ENCODE measurements at regions not wholly inside any gene's neighbourhood (a gene's known extent, or its start where the extent isn't known, plus 50 kb on each side); places are given as distances from the start of the nearest gene placed in this dataset.
A peak's percentile ranks its signal among the peaks of the same experiment; 100 is the strongest.

- TF ChIP-seq, protein P1, sequence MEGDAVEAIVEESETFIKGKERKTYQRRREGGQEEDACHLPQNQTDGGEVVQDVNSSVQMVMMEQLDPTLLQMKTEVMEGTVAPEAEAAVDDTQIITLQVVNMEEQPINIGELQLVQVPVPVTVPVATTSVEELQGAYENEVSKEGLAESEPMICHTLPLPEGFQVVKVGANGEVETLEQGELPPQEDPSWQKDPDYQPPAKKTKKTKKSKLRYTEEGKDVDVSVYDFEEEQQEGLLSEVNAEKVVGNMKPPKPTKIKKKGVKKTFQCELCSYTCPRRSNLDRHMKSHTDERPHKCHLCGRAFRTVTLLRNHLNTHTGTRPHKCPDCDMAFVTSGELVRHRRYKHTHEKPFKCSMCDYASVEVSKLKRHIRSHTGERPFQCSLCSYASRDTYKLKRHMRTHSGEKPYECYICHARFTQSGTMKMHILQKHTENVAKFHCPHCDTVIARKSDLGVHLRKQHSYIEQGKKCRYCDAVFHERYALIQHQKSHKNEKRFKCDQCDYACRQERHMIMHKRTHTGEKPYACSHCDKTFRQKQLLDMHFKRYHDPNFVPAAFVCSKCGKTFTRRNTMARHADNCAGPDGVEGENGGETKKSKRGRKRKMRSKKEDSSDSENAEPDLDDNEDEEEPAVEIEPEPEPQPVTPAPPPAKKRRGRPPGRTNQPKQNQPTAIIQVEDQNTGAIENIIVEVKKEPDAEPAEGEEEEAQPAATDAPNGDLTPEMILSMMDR (IDR thresholded peaks at IDR 0.05; ENCODE audit: unreplicated experiment): no peak
- Mint-ChIP-seq H3K4me3 (ENCODE audit: unreplicated experiment) (no peak overlapping the region), H3K4me1 (ENCODE audit: insufficient read depth, unreplicated experiment) (peaks cover 46% of the 10 kb centered on the region), H3K27ac (ENCODE audit: low read depth, unreplicated experiment) (peak overlapping the region; percentile 87), H3K9me3 (ENCODE audit: unreplicated experiment) (peaks cover 17% of the 10 kb centered on the region), H3K27me3 (ENCODE audit: insufficient read depth, unreplicated experiment) (no peaks in the 10 kb centered on the region), H3K36me3 (ENCODE audit: insufficient read depth, unreplicated experiment) (peaks cover 9% of the 10 kb centered on the region)
- BruUV-seq (replicated peaks): no TSS peak
- ChIA-PET POLR2A (interaction anchor here (0.6 to 7.1 kb wide), 8 partner anchors 11 to 133 kb away, joined by 3 to 28 read pairs (median 14); no protein-coding TSS in a partner anchor), CTCF (interaction anchor here (0.7 to 1.3 kb wide), 3 partner anchors 9 to 138 kb away, joined by 3 to 4 read pairs (median 3); no protein-coding TSS in a partner anchor)
- peak; percentile 50 for DNase-seq (ENCODE audit: unreplicated experiment)
- intact Hi-C loops (cut with micrococcal nuclease): no loop called here
Measured at GRCh38 chr13:99067159-99067985, 89.5 kb upstream of the DOCK9 start.

DNA sequence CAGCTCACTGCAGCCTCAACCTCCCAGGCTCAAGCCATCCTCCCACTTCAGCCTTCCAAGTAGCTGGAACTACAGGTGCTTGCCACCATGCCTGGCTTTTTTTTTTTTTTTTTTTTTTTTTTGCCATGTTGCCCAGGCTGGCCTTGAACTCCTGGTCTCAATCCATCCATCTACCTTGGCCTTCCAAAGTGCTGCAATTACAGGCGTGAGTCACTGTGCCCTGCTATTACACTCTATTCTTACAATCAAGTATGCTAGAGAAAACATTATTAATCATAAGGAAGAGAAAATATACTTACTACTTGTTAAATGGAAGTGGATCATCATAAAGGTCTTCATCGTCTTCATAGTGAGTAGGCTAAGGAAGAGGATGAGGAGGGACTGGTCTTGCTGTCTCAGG lies 93.3 kb upstream of the DOCK9 start:
- ChIA-PET CTCF (no interaction called here), POLR2A (interaction anchor here (1.0 to 2.1 kb wide), 2 partner anchors 10 to 15 kb away, joined by 5 to 9 read pairs; no protein-coding TSS in a partner anchor)
- TF ChIP-seq, protein P1 (IDR thresholded peaks at IDR 0.05; ENCODE audit: unreplicated experiment): no peak
- peaks cover 5% of the 10 kb centered on the region for H3K36me3 Mint-ChIP-seq (ENCODE audit: insufficient read depth, unreplicated experiment)
- DNase-seq (ENCODE audit: unreplicated experiment): no peak
- no peaks in the 10 kb centered on the region for H3K27me3 Mint-ChIP-seq (ENCODE audit: insufficient read depth, unreplicated experiment)
- peaks cover 23% of the 10 kb centered on the region for H3K9me3 Mint-ChIP-seq (ENCODE audit: unreplicated experiment)
- H3K4me3 Mint-ChIP-seq (ENCODE audit: unreplicated experiment): no peak overlapping the region
- peaks cover 22% of the 10 kb centered on the region for H3K4me1 Mint-ChIP-seq (ENCODE audit: insufficient read depth, unreplicated experiment)
- H3K27ac Mint-ChIP-seq (ENCODE audit: low read depth, unreplicated experiment): no peak overlapping the region
- BruUV-seq (replicated peaks): no TSS peak
- intact Hi-C loops (cut with micrococcal nuclease): no loop called here

- peaks cover 26% of the 10 kb centered on the region for H3K4me1 Mint-ChIP-seq (ENCODE audit: insufficient read depth, unreplicated experiment)
- H3K36me3 Mint-ChIP-seq (ENCODE audit: insufficient read depth, unreplicated experiment): peaks cover 10% of the 10 kb centered on the region
- no peak for DNase-seq (ENCODE audit: unreplicated experiment)
- ChIA-PET POLR2A (no interaction called here), CTCF (no interaction called here)
- H3K27ac Mint-ChIP-seq (ENCODE audit: low read depth, unreplicated experiment): no peak overlapping the region
- intact Hi-C loops (cut with micrococcal nuclease): no loop called here
- H3K4me3 Mint-ChIP-seq (ENCODE audit: unreplicated experiment): no peak overlapping the region
- BruUV-seq (replicated peaks): no TSS peak
- H3K9me3 Mint-ChIP-seq (ENCODE audit: unreplicated experiment): peaks cover 22% of the 10 kb centered on the region
- H3K27me3 Mint-ChIP-seq (ENCODE audit: insufficient read depth, unreplicated experiment): no peaks in the 10 kb centered on the region
- TF ChIP-seq, protein P1 (IDR thresholded peaks at IDR 0.05; ENCODE audit: unreplicated experiment): no peak
Measured at GRCh38 chr13:99071666-99072065, 93.8 kb upstream of the DOCK9 start.

DNA sequence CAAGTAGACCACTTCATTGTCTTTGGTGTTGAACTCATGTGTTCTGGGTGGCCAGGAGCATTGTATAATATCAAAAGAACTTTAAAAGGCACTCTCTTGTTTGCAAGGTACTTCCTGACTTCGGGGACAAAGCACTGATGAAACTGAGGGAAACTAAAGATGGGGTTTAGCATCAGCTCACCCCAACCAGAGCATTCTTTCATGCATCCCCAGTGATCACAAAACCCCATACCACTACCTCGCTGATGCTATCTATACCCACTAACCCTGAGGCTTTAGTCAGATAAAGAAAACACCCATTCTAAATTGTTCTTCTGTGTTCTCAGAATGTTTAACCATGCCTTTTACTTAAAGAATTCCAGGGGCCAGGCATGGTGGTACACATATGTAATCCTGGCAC lies 94.5 kb upstream of the DOCK9 start:
- BruUV-seq (replicated peaks): no TSS peak
- ChIA-PET POLR2A (interaction anchor here (2.3 kb wide), 1 partner anchor 14 kb away, joined by 9 read pairs; no protein-coding TSS in a partner anchor), CTCF (no interaction called here)
- H3K27ac Mint-ChIP-seq (ENCODE audit: low read depth, unreplicated experiment): no peak overlapping the region
- H3K9me3 Mint-ChIP-seq (ENCODE audit: unreplicated experiment): peaks cover 16% of the 10 kb centered on the region
- no peak overlapping the region for H3K4me3 Mint-ChIP-seq (ENCODE audit: unreplicated experiment)
- peaks cover 11% of the 10 kb centered on the region for H3K36me3 Mint-ChIP-seq (ENCODE audit: insufficient read depth, unreplicated experiment)
- TF ChIP-seq, protein P1 (IDR thresholded peaks at IDR 0.05; ENCODE audit: unreplicated experiment): no peak
- intact Hi-C loops (cut with micrococcal nuclease): no loop called here
- DNase-seq (ENCODE audit: unreplicated experiment): no peak
- no peaks in the 10 kb centered on the region for H3K27me3 Mint-ChIP-seq (ENCODE audit: insufficient read depth, unreplicated experiment)
- H3K4me1 Mint-ChIP-seq (ENCODE audit: insufficient read depth, unreplicated experiment): peaks cover 20% of the 10 kb centered on the region

All from MCF 10A (cell line).